ENCODE measurements at regions not wholly inside any gene's neighbourhood (a gene's known extent, or its start where the extent isn't known, plus 50 kb on each side); places are given as distances from the start of the nearest gene placed in this dataset.
"Not testable (repeated sequence)": the region's sequence is repeated elsewhere in the genome, so short reads cannot be mapped to it uniquely, and the experiment has no call there.

DNA sequence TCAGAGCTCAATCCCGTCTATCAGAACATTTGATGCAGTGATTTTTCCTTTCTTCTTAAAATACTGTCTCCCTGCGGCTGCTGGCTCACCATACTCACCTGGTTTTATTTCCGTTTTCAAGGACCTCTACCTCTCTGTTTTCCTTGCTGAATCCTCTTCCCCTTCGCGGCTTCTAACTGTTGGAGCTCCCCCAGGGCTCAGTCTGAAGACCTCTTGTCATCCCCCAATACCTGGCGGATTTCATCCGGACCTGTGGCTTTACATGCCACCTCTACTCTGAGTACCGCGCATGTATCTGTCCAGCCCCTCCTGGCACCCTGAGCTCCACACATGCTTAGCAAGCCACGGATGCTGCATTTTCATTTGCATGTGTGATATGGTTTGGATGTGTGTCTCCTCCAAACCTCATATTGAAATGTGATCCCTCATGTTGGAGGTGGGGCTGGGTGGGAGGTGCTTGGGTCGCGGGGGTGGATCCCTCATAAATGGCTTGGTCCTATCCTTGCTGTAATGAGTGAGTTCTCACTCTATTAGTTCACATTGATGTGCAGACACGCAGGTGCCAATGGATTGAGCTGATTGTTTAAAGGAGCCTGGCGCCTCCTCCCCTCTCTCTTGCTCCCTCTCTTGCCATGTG lies 106.2 kb upstream of the LSM14A start:
- H3K4me3 ChIP-seq (ENCODE audit: insufficient read depth, low read depth, low read length) = no peak overlapping the region
- H3K4me1 ChIP-seq (ENCODE audit: control insufficient read depth, insufficient read depth, low read length) = no peaks in the 10 kb centered on the region
- WGBS, 2 experiments = 79 to 86% methylated on average over 14 of the region's 14 CpGs
- H3K36me3 ChIP-seq (ENCODE audit: control insufficient read depth, insufficient read depth, low read length) = no peaks in the 10 kb centered on the region
- no peak overlapping the region for H3K27ac ChIP-seq (ENCODE audit: insufficient read depth, low read depth, low read length, poor library complexity, severe bottlenecking)
- no peaks in the 10 kb centered on the region for H3K9me3 ChIP-seq (ENCODE audit: control insufficient read depth, low read length)
- H3K27me3 ChIP-seq (ENCODE audit: control insufficient read depth, insufficient read depth, low read length, poor library complexity, severe bottlenecking) = no peaks in the 10 kb centered on the region

GRCh38 chr19:34067861-34068271 lies 104.4 kb upstream of the LSM14A start:
- H3K27ac ChIP-seq (ENCODE audit: insufficient read depth, low read depth, low read length, poor library complexity, severe bottlenecking) = no peak overlapping the region
- 94% methylated on average over 7 of the region's 7 CpGs for WGBS, 2 experiments

DNA sequence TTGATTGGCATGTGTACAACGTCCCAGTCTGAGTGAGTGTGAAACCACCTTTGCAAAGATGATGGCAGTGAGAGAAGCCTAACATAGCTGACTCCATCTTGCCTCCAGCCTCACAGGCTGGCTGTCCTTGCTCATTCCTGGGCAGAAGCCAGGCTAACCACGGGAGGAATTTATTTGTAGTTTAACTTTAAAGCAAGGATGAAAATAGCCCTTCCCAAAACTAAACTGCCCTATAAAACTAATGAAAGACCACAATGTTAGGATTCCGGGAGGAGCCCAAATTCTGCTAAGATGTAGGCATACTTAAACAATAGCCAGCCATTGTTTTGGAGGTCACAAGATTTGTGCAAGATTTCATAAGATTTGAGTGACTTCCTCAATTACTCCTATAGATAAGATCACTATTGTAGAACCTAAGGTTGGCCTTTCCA lies 96.6 kb upstream of the LSM14A start:
- Histone ChIP-seq H3K4me1 (ENCODE audit: control insufficient read depth, insufficient read depth, low read length) (no peaks in the 10 kb centered on the region), H3K27me3 (ENCODE audit: control insufficient read depth, insufficient read depth, low read length, poor library complexity, severe bottlenecking) (no peaks in the 10 kb centered on the region), H3K27ac (ENCODE audit: insufficient read depth, low read depth, low read length, poor library complexity, severe bottlenecking) (no peak overlapping the region), H3K4me3 (ENCODE audit: insufficient read depth, low read depth, low read length) (no peak overlapping the region), H3K36me3 (ENCODE audit: control insufficient read depth, insufficient read depth, low read length) (no peaks in the 10 kb centered on the region), H3K9me3 (ENCODE audit: control insufficient read depth, low read length) (no peaks in the 10 kb centered on the region)
- WGBS, 2 experiments = 69 to 80% methylated on average over 2 to 3 of the region's 3 CpGs

More at GRCh38 chr19:34067861-34068271, 104.4 kb upstream of the LSM14A start:
- Histone ChIP-seq H3K9me3 (ENCODE audit: control insufficient read depth, low read length) (no peaks in the 10 kb centered on the region), H3K36me3 (ENCODE audit: control insufficient read depth, insufficient read depth, low read length) (no peaks in the 10 kb centered on the region), H3K4me3 (ENCODE audit: insufficient read depth, low read depth, low read length) (no peak overlapping the region), H3K4me1 (ENCODE audit: control insufficient read depth, insufficient read depth, low read length) (no peaks in the 10 kb centered on the region), H3K27me3 (ENCODE audit: control insufficient read depth, insufficient read depth, low read length, poor library complexity, severe bottlenecking) (no peaks in the 10 kb centered on the region)

DNA sequence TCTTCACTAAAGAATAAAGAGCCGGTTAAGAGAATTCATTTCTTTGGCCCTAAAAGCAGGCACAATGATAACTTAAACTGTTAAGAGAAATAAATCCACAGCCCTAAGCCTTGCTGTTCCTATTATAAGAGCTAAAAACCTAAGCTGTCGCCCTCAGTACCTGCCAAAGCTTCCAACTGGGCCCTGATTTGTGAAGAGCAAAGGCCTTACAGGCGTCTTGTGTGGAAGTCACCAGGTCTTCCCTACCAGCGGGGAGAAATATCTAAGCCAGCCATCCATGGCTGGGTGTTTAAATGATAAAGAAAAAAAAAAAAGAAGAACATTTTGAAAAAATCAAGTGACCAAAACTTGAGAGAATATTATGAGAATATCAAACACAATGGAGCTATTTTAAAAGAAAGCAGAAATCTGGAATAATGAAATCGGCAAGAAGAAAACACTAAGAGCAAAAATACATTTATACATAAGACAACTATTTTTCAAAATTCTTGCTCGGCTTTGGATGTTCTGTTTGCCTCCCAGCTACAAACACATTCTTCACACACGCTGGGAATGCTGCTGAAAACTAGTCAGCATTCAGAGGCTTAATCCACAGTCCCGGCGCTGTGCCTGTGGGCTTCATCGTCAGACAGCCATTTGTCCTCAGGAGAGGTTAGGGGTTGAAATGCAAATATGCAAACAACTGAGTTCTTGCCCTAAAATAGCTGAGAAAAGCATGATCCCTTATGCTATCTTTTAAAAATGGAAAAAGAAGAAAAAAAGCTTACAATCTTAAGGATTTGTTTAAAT lies 89.8 kb upstream of the LSM14A start:
- peaks cover 10% of the 10 kb centered on the region for H3K4me1 ChIP-seq (ENCODE audit: control insufficient read depth, insufficient read depth, low read length)
- H3K9me3 ChIP-seq (ENCODE audit: control insufficient read depth, low read length) = no peaks in the 10 kb centered on the region
- H3K36me3 ChIP-seq (ENCODE audit: control insufficient read depth, insufficient read depth, low read length) = no peaks in the 10 kb centered on the region
- peak overlapping the region; percentile 38 for H3K27ac ChIP-seq (ENCODE audit: insufficient read depth, low read depth, low read length, poor library complexity, severe bottlenecking)
- no peak overlapping the region for H3K4me3 ChIP-seq (ENCODE audit: insufficient read depth, low read depth, low read length)
- WGBS, 2 experiments = 28% methylated on average over 10 of the region's 10 CpGs
- H3K27me3 ChIP-seq (ENCODE audit: control insufficient read depth, insufficient read depth, low read length, poor library complexity, severe bottlenecking) = no peaks in the 10 kb centered on the region

GRCh38 chr19:34084396-34085145 lies 87.7 kb upstream of the LSM14A start:
- no peaks in the 10 kb centered on the region for H3K9me3 ChIP-seq (ENCODE audit: control insufficient read depth, low read length)
- no peak overlapping the region for H3K4me3 ChIP-seq (ENCODE audit: insufficient read depth, low read depth, low read length)
- 65 to 66% methylated on average over 3 of the region's 3 CpGs for WGBS, 2 experiments
- no peaks in the 10 kb centered on the region for H3K27me3 ChIP-seq (ENCODE audit: control insufficient read depth, insufficient read depth, low read length, poor library complexity, severe bottlenecking)
- peaks cover 10% of the 10 kb centered on the region for H3K4me1 ChIP-seq (ENCODE audit: control insufficient read depth, insufficient read depth, low read length)
- H3K36me3 ChIP-seq (ENCODE audit: control insufficient read depth, insufficient read depth, low read length) = no peaks in the 10 kb centered on the region
- H3K27ac ChIP-seq (ENCODE audit: insufficient read depth, low read depth, low read length, poor library complexity, severe bottlenecking) = no peak overlapping the region

DNA sequence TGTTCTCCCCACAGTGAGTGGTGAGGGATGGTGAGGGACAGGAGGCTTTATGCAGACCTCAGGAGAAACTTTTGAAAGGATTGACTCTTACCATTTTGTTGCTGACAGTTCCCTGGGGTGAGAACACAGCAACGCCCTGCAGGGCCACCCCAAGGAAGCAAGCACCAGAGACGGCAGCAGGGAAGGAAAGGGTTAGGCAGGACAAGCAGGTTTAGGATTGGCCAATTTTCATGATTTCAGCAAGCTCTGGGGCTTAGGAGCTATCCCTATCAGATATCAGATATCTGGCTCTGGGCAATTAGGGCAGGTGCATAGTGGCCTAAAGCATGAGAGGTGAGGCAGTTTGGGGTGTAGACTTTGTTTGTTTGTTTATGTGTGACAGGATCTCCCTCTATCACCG lies 87.0 kb upstream of the LSM14A start:
- peaks cover 10% of the 10 kb centered on the region for H3K4me1 ChIP-seq (ENCODE audit: control insufficient read depth, insufficient read depth, low read length)
- no peaks in the 10 kb centered on the region for H3K36me3 ChIP-seq (ENCODE audit: control insufficient read depth, insufficient read depth, low read length)
- H3K27me3 ChIP-seq (ENCODE audit: control insufficient read depth, insufficient read depth, low read length, poor library complexity, severe bottlenecking) = no peaks in the 10 kb centered on the region
- no peak overlapping the region for H3K27ac ChIP-seq (ENCODE audit: insufficient read depth, low read depth, low read length, poor library complexity, severe bottlenecking)
- no peak overlapping the region for H3K4me3 ChIP-seq (ENCODE audit: insufficient read depth, low read depth, low read length)
- WGBS, 2 experiments = 27 to 34% methylated on average over 3 of the region's 3 CpGs
- no peaks in the 10 kb centered on the region for H3K9me3 ChIP-seq (ENCODE audit: control insufficient read depth, low read length)

- Histone ChIP-seq H3K4me1 (ENCODE audit: control insufficient read depth, insufficient read depth, low read length) (peaks cover 4% of the 10 kb centered on the region), H3K9me3 (ENCODE audit: control insufficient read depth, low read length) (no peaks in the 10 kb centered on the region), H3K27me3 (ENCODE audit: control insufficient read depth, insufficient read depth, low read length, poor library complexity, severe bottlenecking) (no peaks in the 10 kb centered on the region), H3K27ac (ENCODE audit: insufficient read depth, low read depth, low read length, poor library complexity, severe bottlenecking) (no peak overlapping the region), H3K4me3 (ENCODE audit: insufficient read depth, low read depth, low read length) (no peak overlapping the region), H3K36me3 (ENCODE audit: control insufficient read depth, insufficient read depth, low read length) (no peaks in the 10 kb centered on the region)
Measured at GRCh38 chr19:34088292-34088691, 84.0 kb upstream of the LSM14A start.

- WGBS, 2 experiments = 87 to 95% methylated on average over 5 of the region's 5 CpGs
- H3K4me1 ChIP-seq (ENCODE audit: control insufficient read depth, insufficient read depth, low read length) = peaks cover 4% of the 10 kb centered on the region
- no peak overlapping the region for H3K4me3 ChIP-seq (ENCODE audit: insufficient read depth, low read depth, low read length)
- no peaks in the 10 kb centered on the region for H3K36me3 ChIP-seq (ENCODE audit: control insufficient read depth, insufficient read depth, low read length)
- no peaks in the 10 kb centered on the region for H3K27me3 ChIP-seq (ENCODE audit: control insufficient read depth, insufficient read depth, low read length, poor library complexity, severe bottlenecking)
- H3K9me3 ChIP-seq (ENCODE audit: control insufficient read depth, low read length) = no peaks in the 10 kb centered on the region
- no peak overlapping the region for H3K27ac ChIP-seq (ENCODE audit: insufficient read depth, low read depth, low read length, poor library complexity, severe bottlenecking)
Measured at GRCh38 chr19:34089566-34089965, 82.7 kb upstream of the LSM14A start.

DNA sequence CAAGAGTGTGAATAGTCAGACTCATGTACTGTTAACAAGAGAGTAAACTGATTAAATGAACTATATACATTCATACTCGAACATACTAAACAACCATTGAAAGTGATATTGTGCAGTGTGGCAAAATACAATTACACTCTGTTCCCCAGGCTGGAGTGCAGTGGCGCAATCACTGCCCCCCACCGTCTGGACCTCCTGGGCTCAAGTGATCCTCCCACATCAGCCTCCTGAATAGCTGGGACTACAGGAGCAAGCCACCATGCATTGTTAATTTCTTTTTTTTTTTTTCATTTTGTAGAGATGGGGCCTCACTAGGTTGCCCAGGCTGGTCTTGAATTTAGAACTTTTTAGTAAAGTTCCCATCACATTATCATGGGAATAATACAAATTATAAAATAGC lies 77.3 kb upstream of the LSM14A start:
- H3K27ac ChIP-seq (ENCODE audit: insufficient read depth, low read depth, low read length, poor library complexity, severe bottlenecking) = no peak overlapping the region
- H3K9me3 ChIP-seq (ENCODE audit: control insufficient read depth, low read length) = no peaks in the 10 kb centered on the region
- no peak overlapping the region for H3K4me3 ChIP-seq (ENCODE audit: insufficient read depth, low read depth, low read length)
- H3K27me3 ChIP-seq (ENCODE audit: control insufficient read depth, insufficient read depth, low read length, poor library complexity, severe bottlenecking) = no peaks in the 10 kb centered on the region
- H3K4me1 ChIP-seq (ENCODE audit: control insufficient read depth, insufficient read depth, low read length) = no peaks in the 10 kb centered on the region
- no peaks in the 10 kb centered on the region for H3K36me3 ChIP-seq (ENCODE audit: control insufficient read depth, insufficient read depth, low read length)
- 84 to 90% methylated on average over 2 to 3 of the region's 3 CpGs for WGBS, 2 experiments

DNA sequence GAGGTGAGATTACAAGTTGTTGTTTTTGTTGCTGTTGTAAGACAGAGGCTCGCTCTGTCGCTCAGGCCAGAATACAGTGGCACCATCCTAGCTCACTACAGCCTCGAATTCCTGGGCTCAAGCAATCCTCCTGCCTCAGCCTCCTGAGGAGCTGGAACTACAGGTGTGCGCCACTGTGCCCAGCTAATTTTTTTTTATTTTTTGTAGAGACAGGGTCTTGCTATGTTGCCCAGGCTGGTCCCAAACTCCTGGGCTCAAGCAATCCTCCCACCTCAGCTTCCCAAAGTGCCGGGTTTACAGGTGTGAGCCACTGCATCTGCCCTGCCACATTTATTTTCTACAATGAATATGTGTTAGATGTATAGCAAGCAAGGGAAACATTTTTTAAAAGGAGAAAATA lies 76.9 kb upstream of the LSM14A start:
- H3K27ac ChIP-seq (ENCODE audit: insufficient read depth, low read depth, low read length, poor library complexity, severe bottlenecking); H3K27me3 ChIP-seq (ENCODE audit: control insufficient read depth, insufficient read depth, low read length, poor library complexity, severe bottlenecking); H3K9me3 ChIP-seq (ENCODE audit: control insufficient read depth, low read length); H3K4me1 ChIP-seq (ENCODE audit: control insufficient read depth, insufficient read depth, low read length); H3K36me3 ChIP-seq (ENCODE audit: control insufficient read depth, insufficient read depth, low read length); H3K4me3 ChIP-seq (ENCODE audit: insufficient read depth, low read depth, low read length): not testable (repeated sequence)
- 90 to 98% methylated on average over 5 of the region's 5 CpGs for WGBS, 2 experiments
